GM21423 (cell line): ENCODE measurements at regions not wholly inside any gene's neighbourhood (a gene's known extent, or its start where the extent isn't known, plus 50 kb on each side); places are given as distances from the start of the nearest gene placed in this dataset.
"Not testable (repeated sequence)": the region's sequence is repeated elsewhere in the genome, so short reads cannot be mapped to it uniquely, and the experiment has no call there.

Experiments used
- ATAC-seq: cut with Tn5 transposase; IDR thresholded peaks from one replicate; pipeline ENCODE4 v1.9.1; 2021; ENCODE audit warnings: mild to moderate bottlenecking, moderate library complexity; ENCODE audit not compliant: unreplicated experiment

- ATAC-seq: no peak
These were observed 175.3 kb upstream of the CREB1 start for GRCh38 chr2:207354462-207354861.

GRCh38 chr2:207356567-207356966 is 173.2 kb upstream of the CREB1 start:
- ATAC-seq: no peak

- ATAC-seq: no peak
These were observed 172.5 kb upstream of the CREB1 start for GRCh38 chr2:207357216-207357615.

- no peak for ATAC-seq
These were observed 167.0 kb upstream of the CREB1 start for GRCh38 chr2:207362716-207363115.

GRCh38 chr2:207363761-207364290 is 165.9 kb upstream of the CREB1 start:
- no peak for ATAC-seq

- no peak for ATAC-seq
These were observed 159.1 kb upstream of the CREB1 start for GRCh38 chr2:207370646-207371045.

- no peak for ATAC-seq
These were observed 157.9 kb upstream of the CREB1 start for GRCh38 chr2:207371877-207372276.

- no peak for ATAC-seq
These were observed 157.3 kb upstream of the CREB1 start for GRCh38 chr2:207372483-207372882.

GRCh38 chr2:207375207-207375875 is 154.4 kb upstream of the CREB1 start:
- no peak for ATAC-seq

- not testable (repeated sequence) for ATAC-seq
These were observed 151.1 kb upstream of the CREB1 start for GRCh38 chr2:207378620-207379019.

GRCh38 chr2:207385076-207385475 is 144.7 kb upstream of the CREB1 start:
- ATAC-seq: no peak

GRCh38 chr2:207385903-207386302 is 143.9 kb upstream of the CREB1 start:
- no peak for ATAC-seq

- ATAC-seq: no peak
These were observed 142.7 kb upstream of the CREB1 start for GRCh38 chr2:207387001-207387571.

GRCh38 chr2:207390302-207391095 is 139.3 kb upstream of the CREB1 start:
- ATAC-seq: no peak

GRCh38 chr2:207394203-207394781 is 135.5 kb upstream of the CREB1 start:
- no peak for ATAC-seq

- no peak for ATAC-seq
These were observed 134.8 kb upstream of the CREB1 start for GRCh38 chr2:207394812-207395534.

- no peak for ATAC-seq
These were observed 134.1 kb upstream of the CREB1 start for GRCh38 chr2:207395535-207396251.

GRCh38 chr2:207397917-207398655 is 131.7 kb upstream of the CREB1 start:
- no peak for ATAC-seq

GRCh38 chr2:207399301-207399700 is 130.5 kb upstream of the CREB1 start:
- ATAC-seq: no peak
